GM21717 (cell line): ENCODE measurements at regions not wholly inside any gene's neighbourhood (a gene's known extent, or its start where the extent isn't known, plus 50 kb on each side); places are given as distances from the start of the nearest gene placed in this dataset.
A peak's percentile ranks its signal among the peaks of the same experiment; 100 is the strongest.

Experiments used
- ATAC-seq: cut with Tn5 transposase; IDR thresholded peaks from one replicate; pipeline ENCODE4 v1.9.1; 2021; ENCODE audit warnings: mild to moderate bottlenecking, moderate library complexity; ENCODE audit not compliant: unreplicated experiment

- ATAC-seq: no peak
These were observed 276.7 kb upstream of the TMEM161B start for GRCh38 chr5:88545338-88545737.

- no peak for ATAC-seq
These were observed 276.0 kb upstream of the TMEM161B start for GRCh38 chr5:88544671-88545070.

- ATAC-seq: no peak
These were observed 275.5 kb upstream of the TMEM161B start for GRCh38 chr5:88544136-88544645.

GRCh38 chr5:88542786-88543185, 274.1 kb upstream of the TMEM161B start:
- ATAC-seq: no peak

- ATAC-seq: no peak
These were observed 271.9 kb upstream of the TMEM161B start for GRCh38 chr5:88540471-88541115.

- no peak for ATAC-seq
These were observed 271.2 kb upstream of the TMEM161B start for GRCh38 chr5:88539693-88540365.

GRCh38 chr5:88539026-88539425, 270.4 kb upstream of the TMEM161B start:
- no peak for ATAC-seq

GRCh38 chr5:88536146-88536545, 267.5 kb upstream of the TMEM161B start:
- ATAC-seq: no peak

GRCh38 chr5:88524941-88525340, 256.3 kb upstream of the TMEM161B start:
- ATAC-seq: no peak

- ATAC-seq: no peak
These were observed 250.4 kb upstream of the TMEM161B start for GRCh38 chr5:88519066-88519465.

GRCh38 chr5:88518131-88519016, 249.7 kb upstream of the TMEM161B start:
- ATAC-seq: no peak

- ATAC-seq: no peak
These were observed 247.5 kb upstream of the TMEM161B start for GRCh38 chr5:88515881-88516819.

- ATAC-seq: no peak
These were observed 246.4 kb upstream of the TMEM161B start for GRCh38 chr5:88515068-88515467.

GRCh38 chr5:88509403-88509802, 240.8 kb upstream of the TMEM161B start:
- no peak for ATAC-seq

GRCh38 chr5:88507261-88507660, 238.6 kb upstream of the TMEM161B start:
- no peak for ATAC-seq

- ATAC-seq: no peak
These were observed 234.8 kb upstream of the TMEM161B start for GRCh38 chr5:88503406-88503805.

- no peak for ATAC-seq
These were observed 234.3 kb upstream of the TMEM161B start for GRCh38 chr5:88503041-88503345.

- peak; percentile 93 for ATAC-seq
These were observed 233.8 kb upstream of the TMEM161B start for GRCh38 chr5:88502179-88503040.

GRCh38 chr5:88495810-88496209, 227.2 kb upstream of the TMEM161B start:
- no peak for ATAC-seq

- no peak for ATAC-seq
These were observed 222.2 kb upstream of the TMEM161B start for GRCh38 chr5:88490874-88491273.
